ENCODE measurements at regions not wholly inside any gene's neighbourhood (a gene's known extent, or its start where the extent isn't known, plus 50 kb on each side); places are given as distances from the start of the nearest gene placed in this dataset.

DNA sequence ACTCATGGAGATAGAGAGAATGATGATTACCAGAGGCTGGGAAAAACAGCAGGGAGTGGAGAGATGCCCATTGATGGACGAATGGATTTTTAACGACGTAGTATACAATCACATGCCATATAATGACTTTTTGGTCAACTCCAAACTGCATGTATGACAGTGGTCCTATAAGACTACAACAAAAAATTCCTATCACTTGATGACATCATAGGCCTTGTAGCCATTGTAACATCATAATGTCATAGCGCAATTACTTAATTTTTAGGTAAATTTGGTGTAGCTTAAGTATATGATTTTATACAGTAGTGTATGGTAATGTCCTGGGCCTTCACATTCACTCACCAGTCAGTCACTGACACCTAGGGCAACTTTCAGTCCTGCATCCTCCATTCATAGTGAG lies 264.3 kb downstream of the RAP2B start:
- H3K4me1 ChIP-seq (ENCODE audit: low read depth, poor library complexity, severe bottlenecking), result no peaks in the 10 kb centered on the region
- no peak overlapping the region for H2AFZ ChIP-seq (ENCODE audit: low read depth)
- no peaks in the 10 kb centered on the region for H3K36me3 ChIP-seq (ENCODE audit: insufficient read depth)
- H3K9ac ChIP-seq, result no peak overlapping the region
- no peak for TF ChIP-seq CTCF (conservative IDR thresholded peaks at IDR 0.05; ENCODE audit: low read depth, low read length)
- H3K79me2 ChIP-seq (ENCODE audit: insufficient read depth, low read depth), result no peaks in the 10 kb centered on the region
- H3K4me2 ChIP-seq, result no peak overlapping the region
- no peak overlapping the region for H3K27ac ChIP-seq
- no peaks in the 10 kb centered on the region for H3K27me3 ChIP-seq (ENCODE audit: insufficient read depth, low read depth)
- H4K20me1 ChIP-seq (ENCODE audit: insufficient read depth), result no peaks in the 10 kb centered on the region
- H3K4me3 ChIP-seq (IDR thresholded peaks at IDR 0.05; ENCODE audit: insufficient read depth, low read depth, low read length), result no peak overlapping the region

DNA sequence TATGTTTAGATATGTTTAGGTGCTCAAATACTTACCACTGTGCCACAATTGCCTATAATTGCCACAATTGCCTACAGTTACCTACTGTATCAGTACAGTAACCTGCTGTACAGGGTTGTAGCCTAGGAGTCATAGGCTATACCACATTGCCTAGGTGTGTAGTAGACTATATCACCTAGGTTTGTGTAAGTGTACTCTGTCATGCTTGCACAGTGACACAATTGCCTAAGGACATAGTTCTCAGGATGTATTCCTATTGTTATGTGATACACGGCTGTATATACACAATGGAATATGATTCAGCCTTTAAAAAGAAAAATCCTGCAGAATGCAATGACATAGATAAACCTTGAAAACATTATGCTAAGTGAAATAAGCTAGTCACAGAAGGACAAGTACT lies 264.8 kb downstream of the RAP2B start:
- Histone ChIP-seq H3K36me3 (ENCODE audit: insufficient read depth) (no peaks in the 10 kb centered on the region), H3K4me1 (ENCODE audit: low read depth, poor library complexity, severe bottlenecking) (no peaks in the 10 kb centered on the region), H3K4me3 (IDR thresholded peaks at IDR 0.05; ENCODE audit: insufficient read depth, low read depth, low read length) (no peak overlapping the region), H3K9ac (no peak overlapping the region), H4K20me1 (ENCODE audit: insufficient read depth) (no peaks in the 10 kb centered on the region), H3K4me2 (no peak overlapping the region), H3K79me2 (ENCODE audit: insufficient read depth, low read depth) (no peaks in the 10 kb centered on the region), H3K27me3 (ENCODE audit: insufficient read depth, low read depth) (no peaks in the 10 kb centered on the region), H2AFZ (ENCODE audit: low read depth) (no peak overlapping the region), H3K27ac (no peak overlapping the region)
- no peak for TF ChIP-seq CTCF (conservative IDR thresholded peaks at IDR 0.05; ENCODE audit: low read depth, low read length)

DNA sequence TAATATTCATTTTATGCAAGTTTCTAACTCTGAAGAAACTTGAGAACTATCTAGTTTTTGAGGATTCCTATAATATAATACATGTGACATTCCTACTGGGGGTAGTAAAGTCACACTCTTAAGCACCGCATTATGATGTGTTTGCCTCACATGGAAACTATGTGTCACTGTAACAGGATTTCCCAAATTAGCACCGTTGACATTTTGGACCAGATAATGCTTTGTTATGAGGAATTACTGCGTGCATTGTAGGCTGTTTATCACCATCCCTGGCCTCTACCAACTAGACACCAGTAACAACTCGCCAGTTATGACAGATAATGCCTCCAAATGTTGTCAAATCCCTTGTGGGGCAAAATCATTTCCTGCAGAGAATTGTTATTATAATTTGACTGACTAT lies 267.8 kb downstream of the RAP2B start:
- no peak overlapping the region for H3K9ac ChIP-seq
- no peaks in the 10 kb centered on the region for H3K4me1 ChIP-seq (ENCODE audit: low read depth, poor library complexity, severe bottlenecking)
- no peak overlapping the region for H3K4me3 ChIP-seq (IDR thresholded peaks at IDR 0.05; ENCODE audit: insufficient read depth, low read depth, low read length)
- no peak overlapping the region for H3K27ac ChIP-seq
- H4K20me1 ChIP-seq (ENCODE audit: insufficient read depth), result no peaks in the 10 kb centered on the region
- H2AFZ ChIP-seq (ENCODE audit: low read depth), result no peak overlapping the region
- no peaks in the 10 kb centered on the region for H3K27me3 ChIP-seq (ENCODE audit: insufficient read depth, low read depth)
- no peak overlapping the region for H3K4me2 ChIP-seq
- TF ChIP-seq CTCF (conservative IDR thresholded peaks at IDR 0.05; ENCODE audit: low read depth, low read length), result no peak
- no peaks in the 10 kb centered on the region for H3K79me2 ChIP-seq (ENCODE audit: insufficient read depth, low read depth)
- H3K36me3 ChIP-seq (ENCODE audit: insufficient read depth), result no peaks in the 10 kb centered on the region

DNA sequence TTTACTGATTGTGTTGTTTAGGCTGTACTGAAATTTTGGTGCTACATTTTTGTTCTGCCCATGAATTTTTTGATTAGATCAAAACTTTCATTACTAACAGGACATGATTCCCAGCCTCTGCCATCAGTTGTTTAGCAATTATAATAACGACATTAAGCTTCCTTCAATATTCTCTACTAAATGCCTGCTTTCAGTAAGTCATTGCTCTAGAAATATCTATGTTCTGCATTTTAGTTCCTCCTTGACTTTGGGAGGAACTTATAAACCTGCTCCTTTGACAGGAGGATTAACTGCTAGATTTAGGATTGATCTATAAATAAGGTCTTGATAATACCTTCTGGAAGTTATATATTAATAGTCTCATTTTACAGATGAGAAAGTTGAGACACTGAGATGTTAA lies 269.1 kb downstream of the RAP2B start:
- TF ChIP-seq CTCF (conservative IDR thresholded peaks at IDR 0.05; ENCODE audit: low read depth, low read length), result no peak
- Histone ChIP-seq H3K4me3 (IDR thresholded peaks at IDR 0.05; ENCODE audit: insufficient read depth, low read depth, low read length) (no peak overlapping the region), H3K9ac (no peak overlapping the region), H3K27me3 (ENCODE audit: insufficient read depth, low read depth) (no peaks in the 10 kb centered on the region), H3K4me1 (ENCODE audit: low read depth, poor library complexity, severe bottlenecking) (no peaks in the 10 kb centered on the region), H4K20me1 (ENCODE audit: insufficient read depth) (no peaks in the 10 kb centered on the region), H3K79me2 (ENCODE audit: insufficient read depth, low read depth) (no peaks in the 10 kb centered on the region), H3K36me3 (ENCODE audit: insufficient read depth) (no peaks in the 10 kb centered on the region), H2AFZ (ENCODE audit: low read depth) (no peak overlapping the region), H3K4me2 (no peak overlapping the region), H3K27ac (no peak overlapping the region)

- H3K79me2 ChIP-seq (ENCODE audit: insufficient read depth, low read depth), result no peaks in the 10 kb centered on the region
- no peaks in the 10 kb centered on the region for H3K36me3 ChIP-seq (ENCODE audit: insufficient read depth)
- H3K4me2 ChIP-seq, result no peak overlapping the region
- no peak overlapping the region for H2AFZ ChIP-seq (ENCODE audit: low read depth)
- no peak overlapping the region for H3K27ac ChIP-seq
- no peaks in the 10 kb centered on the region for H4K20me1 ChIP-seq (ENCODE audit: insufficient read depth)
- H3K4me3 ChIP-seq (IDR thresholded peaks at IDR 0.05; ENCODE audit: insufficient read depth, low read depth, low read length), result no peak overlapping the region
- TF ChIP-seq CTCF (conservative IDR thresholded peaks at IDR 0.05; ENCODE audit: low read depth, low read length), result no peak
- H3K4me1 ChIP-seq (ENCODE audit: low read depth, poor library complexity, severe bottlenecking), result no peaks in the 10 kb centered on the region
- H3K9ac ChIP-seq, result no peak overlapping the region
- H3K27me3 ChIP-seq (ENCODE audit: insufficient read depth, low read depth), result no peaks in the 10 kb centered on the region
Observed at GRCh38 chr3:153437666-153438065, 275.6 kb downstream of the RAP2B start.
